Loucy (cell line): ENCODE measurements at regions not wholly inside any gene's neighbourhood (a gene's known extent, or its start where the extent isn't known, plus 50 kb on each side); places are given as distances from the start of the nearest gene placed in this dataset.

Experiments
- EZH2phosphoT487 ChIP-seq: fragments of 200-600 bp; IDR thresholded peaks from 2 replicates; pipeline ENCODE4 v1.6.1; 2018; ENCODE audit warnings: antibody characterized with exemption, mild to moderate bottlenecking, moderate library complexity, borderline replicate concordance
- TF ChIP-seq, protein P1 (sequence below): fragments of 200-600 bp; sonication (generic); conservative IDR thresholded peaks from 2 replicates; pipeline ENCODE4 v1.5.1; 2014; ENCODE audit warnings: mild to moderate bottlenecking, antibody characterized with exemption, low read length

DNA sequence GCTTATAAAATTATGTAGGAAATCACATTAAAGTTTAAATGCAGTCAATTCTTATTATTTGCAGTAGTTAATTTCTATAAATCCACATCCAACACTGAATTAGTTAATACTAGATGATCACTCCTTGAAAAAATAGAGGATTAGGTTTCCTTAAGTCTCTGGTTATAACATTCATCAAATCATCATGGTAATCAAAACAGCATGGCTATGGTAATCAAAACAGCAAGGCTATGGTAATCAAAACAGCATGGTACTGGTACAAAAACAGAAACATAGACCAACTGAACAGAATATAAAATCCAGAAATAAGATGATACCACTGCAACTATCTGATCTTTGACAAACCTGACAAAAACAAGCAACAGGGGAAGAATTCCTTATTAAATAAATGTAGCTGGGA lies 814.6 kb upstream of the CCDC179 start:
- TF ChIP-seq, protein P1, sequence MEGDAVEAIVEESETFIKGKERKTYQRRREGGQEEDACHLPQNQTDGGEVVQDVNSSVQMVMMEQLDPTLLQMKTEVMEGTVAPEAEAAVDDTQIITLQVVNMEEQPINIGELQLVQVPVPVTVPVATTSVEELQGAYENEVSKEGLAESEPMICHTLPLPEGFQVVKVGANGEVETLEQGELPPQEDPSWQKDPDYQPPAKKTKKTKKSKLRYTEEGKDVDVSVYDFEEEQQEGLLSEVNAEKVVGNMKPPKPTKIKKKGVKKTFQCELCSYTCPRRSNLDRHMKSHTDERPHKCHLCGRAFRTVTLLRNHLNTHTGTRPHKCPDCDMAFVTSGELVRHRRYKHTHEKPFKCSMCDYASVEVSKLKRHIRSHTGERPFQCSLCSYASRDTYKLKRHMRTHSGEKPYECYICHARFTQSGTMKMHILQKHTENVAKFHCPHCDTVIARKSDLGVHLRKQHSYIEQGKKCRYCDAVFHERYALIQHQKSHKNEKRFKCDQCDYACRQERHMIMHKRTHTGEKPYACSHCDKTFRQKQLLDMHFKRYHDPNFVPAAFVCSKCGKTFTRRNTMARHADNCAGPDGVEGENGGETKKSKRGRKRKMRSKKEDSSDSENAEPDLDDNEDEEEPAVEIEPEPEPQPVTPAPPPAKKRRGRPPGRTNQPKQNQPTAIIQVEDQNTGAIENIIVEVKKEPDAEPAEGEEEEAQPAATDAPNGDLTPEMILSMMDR = no peak
- TF ChIP-seq EZH2phosphoT487 = no peak
